AG20443 (cell line): ENCODE measurements at regions not wholly inside any gene's neighbourhood (a gene's known extent, or its start where the extent isn't known, plus 50 kb on each side); places are given as distances from the start of the nearest gene placed in this dataset.
"Not testable (repeated sequence)": the region's sequence is repeated elsewhere in the genome, so short reads cannot be mapped to it uniquely, and the experiment has no call there.

Experiments used
- DNase-seq: peaks from one replicate; pipeline ENCODE4 v3.0.0; 2012; ENCODE audit warnings: low spot score, mixed read lengths

DNA sequence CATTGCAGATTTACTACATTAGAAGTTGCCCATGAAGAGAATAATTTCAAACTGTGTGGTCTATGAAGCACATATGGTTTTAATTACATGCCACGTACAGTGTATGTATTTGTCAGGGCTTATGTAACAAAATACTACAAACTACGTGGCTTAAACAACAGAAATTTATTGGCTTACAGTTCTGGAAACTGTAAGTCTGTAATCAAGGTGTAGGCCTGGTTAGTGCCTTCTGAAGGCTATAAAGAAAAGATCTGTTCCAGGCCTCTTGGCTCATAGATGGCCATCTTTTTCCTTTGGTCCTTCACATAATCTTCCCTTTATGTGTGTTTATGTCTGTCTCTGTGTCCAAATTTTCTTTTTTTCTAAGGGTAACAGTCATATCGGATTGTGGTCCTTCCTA, 1160.2 kb downstream of the FAM133A start:
- no peak for DNase-seq

DNA sequence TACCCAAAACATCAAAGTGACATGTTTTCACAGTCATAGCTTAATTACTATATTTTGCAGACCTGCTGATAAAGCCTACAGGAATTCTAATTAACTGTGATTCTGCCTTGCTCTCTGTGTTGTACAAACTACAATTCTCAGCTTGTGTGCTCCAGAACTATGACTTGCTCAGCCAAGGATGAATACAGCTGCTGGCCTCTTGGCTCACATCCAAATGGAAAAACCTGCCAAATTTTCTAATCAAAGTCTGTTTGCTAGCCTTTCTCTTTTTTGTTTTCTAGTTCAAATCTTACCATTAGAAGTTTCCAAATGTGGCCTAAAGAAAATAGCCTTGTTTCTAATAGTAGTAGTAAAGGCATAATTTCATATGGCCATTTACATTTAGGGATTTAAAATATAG, 1176.8 kb downstream of the FAM133A start:
- DNase-seq = no peak

DNA sequence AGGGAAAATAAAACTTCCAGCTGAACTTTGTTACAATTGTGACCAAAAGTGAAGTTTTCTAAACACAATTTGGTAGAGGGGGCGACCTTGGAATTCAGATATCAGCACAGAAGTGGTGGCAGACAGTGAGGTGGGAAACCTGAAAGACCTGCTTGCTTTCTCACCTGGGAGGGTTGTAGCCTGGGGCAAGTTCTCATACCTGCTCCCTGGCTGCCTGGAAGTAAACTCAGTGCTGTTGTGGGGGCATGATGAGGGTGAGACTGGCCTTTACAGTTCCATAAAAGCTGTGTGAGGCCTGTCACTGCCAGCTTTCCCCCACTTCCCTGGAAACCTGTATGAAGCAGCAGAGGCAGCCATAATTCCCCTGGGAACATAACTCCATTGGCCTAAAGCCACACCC, 1180.2 kb downstream of the FAM133A start:
- no peak for DNase-seq

DNA sequence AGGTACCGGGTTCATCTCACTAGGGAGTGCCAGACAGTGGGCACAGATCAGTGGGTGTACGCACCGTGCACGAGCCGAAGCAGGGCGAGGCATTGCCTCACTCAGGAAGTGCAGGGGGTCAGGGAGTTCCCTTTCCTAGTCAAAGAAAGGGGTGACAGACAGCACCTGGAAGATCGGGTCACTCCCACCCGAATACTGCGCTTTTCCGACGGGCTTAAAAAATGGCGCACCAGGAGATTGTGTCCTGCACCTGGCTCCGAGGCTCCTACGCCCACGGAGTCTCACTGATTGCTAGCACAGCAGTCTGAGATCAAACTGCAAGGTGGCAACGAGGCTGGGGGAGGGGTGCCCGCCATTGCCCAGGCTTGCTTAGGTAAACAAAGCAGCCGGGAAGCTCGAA, 1188.5 kb downstream of the FAM133A start:
- not testable (repeated sequence) for DNase-seq

DNA sequence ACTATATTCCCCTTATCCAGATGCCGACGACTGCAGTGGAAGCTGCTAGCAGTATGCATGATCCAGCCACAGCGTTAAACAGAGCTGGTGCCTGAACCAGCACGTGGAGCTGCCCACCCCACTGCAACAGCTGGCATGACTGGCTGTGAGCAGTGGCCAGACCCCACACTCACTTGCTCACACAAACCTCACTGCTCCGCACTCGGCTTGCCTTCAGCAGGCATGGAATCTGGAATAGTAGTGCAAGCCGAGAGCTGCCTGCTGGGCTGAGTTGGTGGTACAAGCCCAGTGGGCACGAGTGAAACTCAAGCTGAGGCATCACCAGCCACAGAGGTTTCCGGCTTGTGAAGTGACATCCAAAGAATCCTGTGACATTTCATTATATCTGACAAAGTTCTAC, 1197.6 kb downstream of the FAM133A start:
- DNase-seq = no peak

DNA sequence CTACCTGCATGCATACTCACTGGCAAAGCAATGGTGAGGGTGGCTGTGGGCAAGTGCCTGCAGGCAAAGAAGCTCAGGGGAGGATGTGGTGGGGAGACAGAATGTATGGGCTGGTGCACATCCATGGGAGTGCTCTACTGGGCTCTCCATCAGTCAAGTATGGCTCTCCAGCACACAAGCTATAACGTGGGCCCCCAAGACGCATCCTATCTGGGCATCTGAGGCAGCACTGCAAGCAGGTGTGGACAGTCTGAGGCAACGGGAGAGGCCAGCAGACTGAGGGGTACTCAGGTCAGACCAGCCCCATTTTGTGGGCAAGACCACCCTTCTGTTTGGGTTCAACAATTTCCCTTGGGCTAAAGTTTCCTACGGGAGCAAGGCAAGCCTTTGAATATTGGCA, 1227.8 kb downstream of the FAM133A start:
- DNase-seq = no peak

DNA sequence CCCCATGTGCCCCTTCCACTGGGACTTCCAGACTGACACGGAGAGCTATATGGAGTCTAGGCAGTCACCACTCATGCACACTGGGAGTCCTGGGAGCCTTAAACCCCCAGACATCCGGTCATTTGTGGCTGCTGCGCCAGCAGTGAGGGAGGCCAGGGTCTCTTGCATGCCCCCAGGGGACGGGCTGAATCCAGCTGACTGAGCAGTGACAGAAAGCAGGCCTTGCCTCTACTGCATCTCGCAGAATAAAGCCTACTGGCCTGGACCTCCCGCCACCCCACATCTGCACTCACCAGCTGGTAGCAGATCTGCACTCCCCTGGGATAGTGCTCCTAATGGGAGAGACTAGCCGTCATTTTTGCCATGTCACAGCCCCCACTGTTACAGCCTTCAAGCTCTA, 1234.2 kb downstream of the FAM133A start:
- no peak for DNase-seq

DNA sequence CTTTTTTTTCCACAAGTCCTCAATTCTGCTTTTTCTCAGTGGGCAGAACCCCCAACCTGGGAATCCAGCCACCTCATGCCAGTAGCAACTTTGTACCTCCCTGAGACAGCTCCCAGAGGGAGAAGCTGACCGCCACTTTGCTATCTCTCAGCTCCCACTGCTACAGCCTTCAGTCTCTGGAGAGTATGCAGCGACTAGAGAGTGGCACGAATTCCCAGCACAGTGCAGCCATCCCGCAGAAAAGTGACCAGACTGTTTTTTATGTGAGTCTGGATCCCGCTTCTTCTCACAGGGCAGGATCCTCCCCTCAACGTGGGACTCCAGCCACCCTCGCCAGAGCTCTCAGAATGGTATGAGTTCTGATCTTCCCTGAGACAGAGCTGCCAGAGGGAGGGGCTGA, 1234.6 kb downstream of the FAM133A start:
- DNase-seq = no peak

DNA sequence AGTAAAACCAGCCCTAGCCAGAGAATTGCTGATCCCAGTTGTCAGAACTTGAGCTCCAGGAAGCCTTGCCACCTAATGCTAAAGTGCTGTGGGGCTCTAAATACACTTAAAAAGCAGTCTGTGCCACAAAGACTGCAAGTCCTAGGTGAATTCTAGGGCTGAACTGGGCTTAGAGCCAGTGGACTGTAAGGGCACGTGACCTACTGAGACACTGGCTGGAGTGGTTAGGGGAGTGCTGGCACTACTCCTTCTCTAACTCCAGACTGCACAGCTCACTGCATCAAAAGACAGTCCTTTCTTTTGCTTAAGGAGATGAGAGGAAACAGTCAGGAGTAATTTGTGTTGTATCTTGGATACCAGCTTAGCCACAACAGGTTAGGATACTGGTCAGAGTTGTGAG, 1240.2 kb downstream of the FAM133A start:
- DNase-seq = no peak

DNA sequence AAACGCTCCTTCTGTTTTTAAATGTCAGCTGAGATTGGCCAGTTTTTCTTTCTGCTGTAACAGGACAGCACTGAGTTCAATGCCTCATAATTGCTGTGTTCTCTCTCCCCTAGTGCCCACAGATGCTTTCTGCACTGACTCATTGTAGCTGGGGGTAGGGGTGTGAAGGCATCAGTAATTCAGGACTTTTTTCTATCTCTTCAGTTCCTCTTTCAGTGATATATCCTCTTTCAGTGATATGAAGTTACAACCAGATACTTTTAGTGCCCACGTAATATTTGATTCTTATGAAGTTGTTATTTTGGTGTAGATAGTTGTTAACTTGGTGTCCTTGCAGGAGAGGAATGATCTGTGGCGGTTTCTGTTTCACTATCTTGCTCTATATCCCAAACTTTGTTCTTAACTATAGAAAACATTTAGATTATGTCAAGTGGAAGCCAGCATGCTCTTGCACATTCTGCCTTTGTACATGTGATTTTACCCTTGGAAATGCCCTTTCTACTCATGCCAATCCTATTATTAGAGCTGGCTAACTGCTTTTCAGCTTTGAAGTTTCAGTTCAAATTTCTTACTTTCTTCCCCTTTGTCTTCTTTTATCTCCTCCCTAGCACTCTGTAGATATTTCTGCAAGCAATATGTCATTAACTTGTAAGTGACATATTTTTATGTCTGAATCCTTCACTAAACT, 1258.4 kb downstream of the FAM133A start:
- no peak for DNase-seq

DNA sequence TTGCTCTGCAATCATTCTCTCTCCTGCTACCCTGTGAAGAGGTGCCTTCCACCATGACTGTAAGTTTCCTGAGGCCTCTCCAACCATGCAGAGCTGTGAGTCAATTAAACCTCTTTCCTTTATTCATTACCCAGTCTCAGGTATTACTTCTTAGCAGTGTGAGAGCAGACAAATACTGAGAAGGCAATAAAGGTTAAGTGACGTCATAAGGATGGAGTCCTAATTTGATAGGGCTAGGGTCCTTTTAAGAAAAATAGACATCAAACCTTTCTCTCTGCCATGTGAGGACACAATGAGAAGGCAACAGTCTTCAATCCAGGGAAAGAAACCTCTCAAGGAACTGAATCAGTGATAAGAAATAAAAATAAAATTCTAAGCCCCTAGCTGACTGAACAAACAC, 1262.7 kb downstream of the FAM133A start:
- no peak for DNase-seq

DNA sequence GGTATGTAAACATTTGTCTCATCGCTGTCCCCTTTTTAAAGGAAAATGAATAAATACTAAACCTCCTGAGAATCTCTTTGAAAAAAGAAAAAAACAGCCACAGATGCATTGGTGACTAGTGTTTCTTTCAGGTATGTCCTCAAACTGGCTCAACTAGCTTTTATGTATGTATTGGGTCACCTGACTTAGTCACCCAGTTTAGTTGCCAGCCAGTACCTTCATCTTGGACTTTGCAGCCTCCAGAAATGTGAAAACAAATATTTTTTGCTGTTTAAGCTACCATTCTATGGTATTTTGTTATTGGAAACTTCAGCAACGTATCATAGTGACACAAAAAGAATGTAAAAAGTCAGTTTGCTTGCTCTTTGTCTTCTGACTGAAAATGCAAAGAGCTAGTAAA, 1263.5 kb downstream of the FAM133A start:
- DNase-seq = no peak

DNA sequence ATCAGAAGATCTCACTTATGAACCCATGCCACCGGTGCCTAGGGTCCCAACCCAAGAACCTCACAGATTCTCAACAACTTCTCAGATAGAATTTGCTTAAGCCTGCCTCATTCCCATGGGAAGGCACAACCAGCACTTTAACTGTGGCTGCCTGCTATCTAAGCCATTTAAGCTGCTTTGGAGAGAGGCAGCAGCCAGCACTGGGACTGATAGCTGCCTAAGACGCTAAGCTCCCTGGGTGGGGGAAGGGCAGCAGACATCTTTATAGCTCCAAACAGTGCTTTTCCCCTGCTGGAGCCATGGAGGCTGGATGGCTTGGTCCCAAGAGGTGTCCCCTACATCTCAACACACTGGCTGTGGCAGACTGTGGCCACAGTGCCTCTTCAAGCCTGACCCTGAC, 1268.6 kb downstream of the FAM133A start:
- DNase-seq = no peak

DNA sequence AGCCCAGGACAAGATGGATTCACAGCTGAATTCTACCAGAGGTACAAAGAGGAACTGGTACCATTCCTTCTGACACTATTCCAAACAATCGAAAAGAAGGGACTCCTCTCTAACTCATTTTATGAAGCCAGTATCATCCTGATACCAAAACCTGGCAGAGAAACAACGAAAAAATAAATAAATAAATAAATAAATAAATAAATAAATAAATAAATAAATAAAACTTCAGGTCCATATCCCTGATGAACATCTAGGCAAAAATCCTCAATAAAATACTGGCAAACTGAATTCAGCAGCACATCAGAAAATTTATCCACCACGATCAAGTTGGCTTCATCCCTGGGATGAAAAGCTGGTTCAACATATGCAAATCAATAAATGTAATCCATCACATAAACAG, 1272.1 kb downstream of the FAM133A start:
- not testable (repeated sequence) for DNase-seq

DNA sequence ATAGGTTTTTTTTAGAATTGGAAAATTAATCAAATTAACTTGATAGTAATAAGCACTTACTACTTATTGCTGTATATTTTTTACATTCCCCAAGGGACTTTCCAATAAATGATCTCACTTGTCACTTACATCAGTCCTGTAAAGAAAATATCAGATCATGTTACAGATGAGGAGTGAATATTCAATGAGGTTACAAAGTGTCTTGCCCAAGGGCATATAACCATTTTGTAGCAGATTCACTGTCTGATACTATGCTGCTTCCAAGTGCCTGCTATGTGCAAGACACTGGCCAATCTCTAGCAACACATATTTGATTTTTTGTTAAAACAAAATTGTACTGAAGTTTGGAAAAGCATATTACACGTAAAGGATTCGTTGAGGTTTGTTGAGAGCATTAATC, 1287.7 kb downstream of the FAM133A start:
- no peak for DNase-seq

DNA sequence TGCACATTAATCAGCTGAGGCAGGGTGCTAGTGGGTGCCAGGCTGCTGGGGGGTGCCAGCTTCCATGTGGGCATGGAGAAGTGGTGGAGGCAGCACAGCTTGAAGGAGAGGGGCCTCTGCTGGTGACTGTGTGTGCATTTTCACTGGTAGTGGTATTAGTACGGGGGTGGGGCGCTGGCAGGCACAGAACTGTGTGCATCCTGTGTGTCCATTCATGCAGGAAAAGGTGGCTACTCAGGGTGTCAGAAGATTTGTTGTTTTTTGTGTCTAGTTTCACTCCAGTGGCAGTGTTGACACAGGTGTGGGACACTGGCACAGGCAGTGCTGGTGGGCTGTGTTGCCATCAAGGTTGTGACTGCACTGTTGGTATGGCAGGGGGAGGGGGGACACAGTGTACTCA, 1303.6 kb downstream of the FAM133A start:
- no peak for DNase-seq

DNA sequence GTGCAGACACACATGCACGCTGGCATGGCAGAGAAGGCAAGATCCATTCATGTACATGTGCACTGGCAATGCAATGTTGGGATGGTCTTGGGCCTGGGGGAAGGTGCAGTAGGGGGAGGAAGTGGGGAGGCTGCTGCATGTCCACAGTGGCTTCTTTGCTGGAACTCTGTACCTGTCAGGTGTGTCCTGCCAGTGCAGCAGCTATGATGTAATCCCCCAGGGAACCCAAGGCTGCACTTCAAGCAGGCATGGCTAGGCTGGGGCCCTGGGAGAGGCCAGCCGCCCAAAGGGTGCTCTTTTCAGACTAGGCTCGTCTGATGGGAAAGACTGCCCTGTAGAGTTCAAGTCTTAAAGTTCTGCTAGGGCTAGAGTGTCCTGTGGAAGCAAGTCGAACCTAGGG, 1304.0 kb downstream of the FAM133A start:
- no peak for DNase-seq
